ENCODE measurements at regions not wholly inside any gene's neighbourhood (a gene's known extent, or its start where the extent isn't known, plus 50 kb on each side); places are given as distances from the start of the nearest gene placed in this dataset.

DNA sequence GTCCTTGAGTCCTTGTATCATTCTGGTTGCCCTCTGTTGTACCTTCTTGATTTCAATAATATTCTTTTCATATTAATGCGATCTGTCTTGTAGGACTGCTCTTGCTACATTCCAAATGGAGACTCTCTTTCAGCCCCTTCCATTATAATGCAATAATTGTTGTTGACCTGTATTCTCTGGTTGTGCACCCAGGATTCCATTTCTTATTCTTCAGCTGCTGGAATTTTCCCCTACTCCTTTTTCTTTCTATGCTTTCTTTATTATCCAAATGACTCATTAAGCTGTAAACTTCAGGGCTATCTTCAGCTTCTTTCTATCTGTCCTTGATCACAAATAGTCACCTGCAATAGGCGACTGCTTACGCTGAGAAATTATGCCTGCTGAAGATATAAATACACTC lies 321.5 kb downstream of the SATB1 start:
- Mint-ChIP-seq H3K9me3 (ENCODE audit: insufficient read depth) (no peaks in the 10 kb centered on the region), H3K4me1 (no peaks in the 10 kb centered on the region), H3K27me3 (peaks cover 25% of the 10 kb centered on the region), H3K4me3 (no peak overlapping the region), H3K27ac (no peak overlapping the region)
- no peak overlapping the region for H3K27ac ChIP-seq (ENCODE audit: low read length in 2 of 2)
- H3K9ac ChIP-seq (ENCODE audit: low read length), result no peak overlapping the region
- DNase-seq, result no peak
- no peak overlapping the region for H3K4me2 ChIP-seq (replicated peaks; ENCODE audit: low read depth, low read length, poor library complexity, severe bottlenecking)
- H3K4me1 ChIP-seq (ENCODE audit: control insufficient read depth in 2 of 2, insufficient read depth in 2 of 2, low read length in 2 of 2), result no peaks in the 10 kb centered on the region
- H3K4me3 ChIP-seq (ENCODE audit: control extremely low read depth in 1 of 5, extremely low read depth in 1 of 5, insufficient read depth in 1 of 5, low read depth in 2 of 5, low read length in 4 of 5), result no peak overlapping the region
- TF ChIP-seq CTCF (IDR thresholded peaks at IDR 0.05) (no peak), EZH2 (IDR thresholded peaks at IDR 0.05; ENCODE audit: borderline replicate concordance, insufficient read depth, low read depth, low read length, poor library complexity, severe bottlenecking) (no peak)
- ChIA-PET CTCF (no interaction called here), POLR2A (no interaction called here)
- peaks cover 0 to 1% (median 0%) of the 10 kb centered on the region in 3 donors for H3K9me3 ChIP-seq (ENCODE audit: control extremely low read depth in 1 of 3, control insufficient read depth in 2 of 3, insufficient read depth in 1 of 3, low read length in 2 of 3)
- no peaks in the 10 kb centered on the region for H3K36me3 ChIP-seq (replicated peaks in 1 of 2; ENCODE audit: control extremely low read depth in 1 of 2, control insufficient read depth in 1 of 2, extremely low read depth in 1 of 2, insufficient read depth in 2 of 2, low read length in 1 of 2)
- no peak for ATAC-seq (ENCODE audit: low read depth)
- H4K20me1 ChIP-seq (ENCODE audit: control insufficient read depth, insufficient read depth, low read length, poor library complexity, severe bottlenecking), result no peaks in the 10 kb centered on the region
- H2AFZ ChIP-seq (ENCODE audit: insufficient read depth, low read depth, low read length, poor library complexity, severe bottlenecking), result no peak overlapping the region
- intact Hi-C loops (cut with micrococcal nuclease), result no loop called here
- H3K27me3 ChIP-seq (replicated peaks in 1 of 4; ENCODE audit: control extremely low read depth in 1 of 4, control insufficient read depth in 3 of 4, insufficient read depth in 4 of 4, low read length in 3 of 4), result no peaks in the 10 kb centered on the region
- WGBS (ENCODE audit: insufficient coverage), result no CpG with 5 or more reads among the region's 3 CpGs
- no peaks in the 10 kb centered on the region for H3K79me2 ChIP-seq (ENCODE audit: control insufficient read depth, insufficient read depth, low read length)

DNA sequence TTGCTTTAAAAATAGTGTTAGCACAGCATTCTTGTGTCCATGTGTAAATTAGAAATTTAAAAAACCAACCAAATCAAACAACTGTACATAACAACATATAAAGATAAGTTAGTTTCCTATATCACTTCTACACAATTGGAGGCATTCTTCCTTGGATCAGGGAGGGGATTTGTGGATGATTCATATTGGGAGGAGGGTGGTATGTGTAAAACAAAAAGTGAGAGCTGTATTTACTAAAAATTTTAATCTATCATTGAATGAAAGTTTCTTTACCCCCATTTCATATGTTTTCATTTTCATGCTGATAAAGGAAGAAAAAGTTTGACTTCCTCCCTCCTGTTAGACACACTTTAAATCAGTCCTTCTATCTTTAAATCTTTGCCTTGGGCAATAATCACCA lies 325.0 kb downstream of the SATB1 start:
- DNase-seq, result no peak
- peaks cover 28% of the 10 kb centered on the region for H3K27me3 Mint-ChIP-seq
- H3K9me3 Mint-ChIP-seq (ENCODE audit: insufficient read depth), result peaks cover 8% of the 10 kb centered on the region
- no peak overlapping the region for H3K4me3 Mint-ChIP-seq
- H2AFZ ChIP-seq (ENCODE audit: insufficient read depth, low read depth, low read length, poor library complexity, severe bottlenecking), result no peak overlapping the region
- H3K4me1 ChIP-seq (ENCODE audit: control insufficient read depth in 2 of 2, insufficient read depth in 2 of 2, low read length in 2 of 2), result no peaks in the 10 kb centered on the region
- H3K27ac Mint-ChIP-seq, result no peak overlapping the region
- intact Hi-C loops (cut with micrococcal nuclease), result no loop called here
- H3K9me3 ChIP-seq (ENCODE audit: control extremely low read depth in 1 of 3, control insufficient read depth in 2 of 3, insufficient read depth in 1 of 3, low read length in 2 of 3), result peaks cover 0 to 4% (median 2%) of the 10 kb centered on the region in 3 donors
- no peaks in the 10 kb centered on the region for H3K79me2 ChIP-seq (ENCODE audit: control insufficient read depth, insufficient read depth, low read length)
- H3K27me3 ChIP-seq (replicated peaks in 1 of 4; ENCODE audit: control extremely low read depth in 1 of 4, control insufficient read depth in 3 of 4, insufficient read depth in 4 of 4, low read length in 3 of 4), result no peaks in the 10 kb centered on the region
- no peaks in the 10 kb centered on the region for H3K36me3 ChIP-seq (replicated peaks in 1 of 2; ENCODE audit: control extremely low read depth in 1 of 2, control insufficient read depth in 1 of 2, extremely low read depth in 1 of 2, insufficient read depth in 2 of 2, low read length in 1 of 2)
- H4K20me1 ChIP-seq (ENCODE audit: control insufficient read depth, insufficient read depth, low read length, poor library complexity, severe bottlenecking), result no peaks in the 10 kb centered on the region
- no peak for TF ChIP-seq EZH2 (IDR thresholded peaks at IDR 0.05; ENCODE audit: borderline replicate concordance, insufficient read depth, low read depth, low read length, poor library complexity, severe bottlenecking)
- TF ChIP-seq CTCF (IDR thresholded peaks at IDR 0.05), result no peak
- H3K27ac ChIP-seq (ENCODE audit: low read length in 2 of 2), result no peak overlapping the region
- H3K9ac ChIP-seq (ENCODE audit: low read length), result no peak overlapping the region
- ChIA-PET CTCF (no interaction called here), POLR2A (no interaction called here)
- no peak overlapping the region for H3K4me2 ChIP-seq (replicated peaks; ENCODE audit: low read depth, low read length, poor library complexity, severe bottlenecking)
- H3K4me3 ChIP-seq (ENCODE audit: control extremely low read depth in 1 of 5, extremely low read depth in 1 of 5, insufficient read depth in 1 of 5, low read depth in 2 of 5, low read length in 4 of 5), result no peak overlapping the region
- no peak for ATAC-seq (ENCODE audit: low read depth)
- H3K4me1 Mint-ChIP-seq, result no peaks in the 10 kb centered on the region

Measured in B cell (primary cell).